Loucy (cell line): ENCODE measurements at regions not wholly inside any gene's neighbourhood (a gene's known extent, or its start where the extent isn't known, plus 50 kb on each side); places are given as distances from the start of the nearest gene placed in this dataset.

Experiments used
- CTCF ChIP-seq: fragments of 200-600 bp; sonication (generic); conservative IDR thresholded peaks from 2 replicates; pipeline ENCODE4 v1.5.1; 2014; ENCODE audit warnings: mild to moderate bottlenecking, antibody characterized with exemption, low read length
- EZH2phosphoT487 ChIP-seq: fragments of 200-600 bp; IDR thresholded peaks from 2 replicates; pipeline ENCODE4 v1.6.1; 2018; ENCODE audit warnings: antibody characterized with exemption, mild to moderate bottlenecking, moderate library complexity, borderline replicate concordance

GRCh38 chr15:62822228-62822627 lies 220.3 kb upstream of the TPM1 start:
- no peak for TF ChIP-seq CTCF
- no peak for TF ChIP-seq EZH2phosphoT487
